Suprapubic skin (tissue), 3 donors: ENCODE measurements at regions not wholly inside any gene's neighbourhood (a gene's known extent, or its start where the extent isn't known, plus 50 kb on each side); places are given as distances from the start of the nearest gene placed in this dataset.

Experiments used
- CTCF ChIP-seq, 2 donors: fragments of 200-600 bp in 1 of 2; fragments of 450-650 bp in 1 of 2; sonication (generic) in 1 of 2; IDR thresholded peaks; one replicate each; pipeline ENCODE4 v1.5.1; 2016 to 2019; ENCODE audit warnings: antibody characterized with exemption in 2 of 2, mild to moderate bottlenecking in 1 of 2, moderate library complexity in 1 of 2
- EP300 ChIP-seq: sonication (generic); formaldehyde crosslinking; IDR thresholded peaks from one replicate; pipeline ENCODE4 v1.6.1; 2017; ENCODE audit warnings: antibody characterized with exemption
- POLR2A ChIP-seq, 2 donors: fragments of 450-650 bp; IDR thresholded peaks; one replicate each; pipeline ENCODE4 v1.6.1; 2017; ENCODE audit warnings: antibody characterized with exemption in 2 of 2, mild to moderate bottlenecking in 2 of 2, moderate library complexity in 2 of 2

GRCh38 chr10:44206127-44206818 lies 178.6 kb downstream of the CXCL12 start:
- TF ChIP-seq EP300, result no peak
- TF ChIP-seq CTCF (IDR thresholded peaks at IDR 0.05), result no peak
- TF ChIP-seq POLR2A (IDR thresholded peaks at IDR 0.05), result no peak
